WTC11 (cell line): ENCODE measurements at regions not wholly inside any gene's neighbourhood (a gene's known extent, or its start where the extent isn't known, plus 50 kb on each side); places are given as distances from the start of the nearest gene placed in this dataset.

Experiments used
- ATAC-seq: fragments of 200-7000 bp; cut with Tn5 transposase; 2 replicates; pipeline ENCODE4 v1.10.0; 2021; ENCODE audit warnings: mild to moderate bottlenecking, moderate library complexity
- CTCF ChIA-PET: fragments of 300-600 bp; sonication (Branson Sonifier 250); formaldehyde crosslinking; loops from one replicate; lab custom pipeline; 2021; ENCODE audit warnings: antibody characterized with exemption; lab: Charles Lee
- POLR2A ChIA-PET: fragments of 350-600 bp; sonication (Branson Sonifier 250); formaldehyde crosslinking; loops from one replicate; lab custom pipeline; 2021; ENCODE audit warnings: antibody characterized with exemption; lab: Charles Lee
- DNase-seq: peaks from one replicate; pipeline ENCODE4 v3.0.0; 2021; ENCODE audit warnings: low spot score
- H3K27ac Mint-ChIP-seq: 2 replicates; pipeline ENCODE4 v1.8.0; 2021; ENCODE audit warnings: mixed read lengths
- H3K27me3 Mint-ChIP-seq: 2 replicates; pipeline ENCODE4 v1.8.0; 2021; ENCODE audit warnings: low read depth, mild to moderate bottlenecking, moderate library complexity, mixed read lengths
- H3K36me3 Mint-ChIP-seq: 2 replicates; pipeline ENCODE4 v1.8.0; 2021; ENCODE audit warnings: mixed read lengths
- H3K4me1 Mint-ChIP-seq: 2 replicates; pipeline ENCODE4 v1.8.0; 2022; ENCODE audit warnings: mixed read lengths
- H3K4me3 Mint-ChIP-seq: 2 replicates; pipeline ENCODE4 v1.8.0; 2021; ENCODE audit warnings: mild to moderate bottlenecking, moderate library complexity, mixed read lengths
- H3K9me3 Mint-ChIP-seq: 2 replicates; pipeline ENCODE4 v1.8.0; 2021; ENCODE audit warnings: mixed read lengths
- ATF2 ChIP-seq: sonication (generic); formaldehyde crosslinking; IDR thresholded peaks from 2 replicates; pipeline ENCODE4 v1.8.1; 2022; ENCODE audit warnings: low read depth, missing genetic modification reagents, borderline replicate concordance
- CBFB ChIP-seq: sonication (generic); formaldehyde crosslinking; IDR thresholded peaks from 2 replicates; pipeline ENCODE4 v1.8.1; 2022; ENCODE audit warnings: mild to moderate bottlenecking, low read depth, missing genetic modification reagents
- CDX4 ChIP-seq: fragments of 250-450 bp; sonication (Bioruptor Pico); IDR thresholded peaks from 2 replicates; pipeline ENCODE4 v1.9.0; 2021; ENCODE audit warnings: moderate library complexity, mild to moderate bottlenecking, inconsistent platforms, borderline replicate concordance
- CREB1 ChIP-seq: sonication (generic); formaldehyde crosslinking; IDR thresholded peaks from 2 replicates; pipeline ENCODE4 v1.8.0; 2023; ENCODE audit warnings: mild to moderate bottlenecking, missing genetic modification reagents
- CREM ChIP-seq: sonication (generic); formaldehyde crosslinking; IDR thresholded peaks from 2 replicates; pipeline ENCODE4 v1.8.1; 2022; ENCODE audit warnings: mild to moderate bottlenecking, missing genetic modification reagents, moderate library complexity
- E2F1 ChIP-seq: sonication (generic); formaldehyde crosslinking; IDR thresholded peaks from 2 replicates; pipeline ENCODE4 v1.8.0; 2022; ENCODE audit warnings: mild to moderate bottlenecking, missing genetic modification reagents
- GRHL2 ChIP-seq: fragments of 250-450 bp; sonication (Bioruptor Pico); IDR thresholded peaks from 2 replicates; pipeline ENCODE4 v1.8.0; 2022; ENCODE audit warnings: mild to moderate bottlenecking, moderate library complexity; ENCODE audit not compliant: insufficient replicate concordance, severe bottlenecking
- PRDM15 ChIP-seq: sonication (generic); formaldehyde crosslinking; IDR thresholded peaks from 2 replicates; pipeline ENCODE4 v1.8.0; 2022; ENCODE audit warnings: missing genetic modification reagents
- RELA ChIP-seq: sonication (generic); formaldehyde crosslinking; IDR thresholded peaks from 2 replicates; pipeline ENCODE4 v1.8.1; 2022; ENCODE audit warnings: missing genetic modification reagents, mild to moderate bottlenecking, borderline replicate concordance
- TEAD1 ChIP-seq: sonication (generic); formaldehyde crosslinking; IDR thresholded peaks from 2 replicates; pipeline ENCODE4 v1.8.0; 2022; ENCODE audit warnings: mild to moderate bottlenecking, missing genetic modification reagents
- TP53 ChIP-seq: sonication (generic); formaldehyde crosslinking; IDR thresholded peaks from 2 replicates; pipeline ENCODE4 v1.8.1; 2023; ENCODE audit warnings: mild to moderate bottlenecking, missing genetic modification reagents
- ZBTB21 ChIP-seq: sonication (generic); formaldehyde crosslinking; IDR thresholded peaks from 2 replicates; pipeline ENCODE4 v1.8.1; 2023; ENCODE audit warnings: mild to moderate bottlenecking, missing genetic modification reagents, borderline replicate concordance
- ZNF121 ChIP-seq: sonication (generic); formaldehyde crosslinking; IDR thresholded peaks from 2 replicates; pipeline ENCODE4 v1.8.0; 2023; ENCODE audit warnings: missing genetic modification reagents
- ZNF219 ChIP-seq: sonication (generic); formaldehyde crosslinking; IDR thresholded peaks from 2 replicates; pipeline ENCODE4 v1.8.0; 2023; ENCODE audit warnings: missing genetic modification reagents, mild to moderate bottlenecking, borderline replicate concordance
- ZNF425 ChIP-seq: fragments of 250-450 bp; sonication (Bioruptor Pico); conservative IDR thresholded peaks from 2 replicates; pipeline ENCODE4 v1.9.0; 2021; ENCODE audit warnings: mild to moderate bottlenecking
- TF ChIP-seq, protein P1 (sequence below): sonication (generic); formaldehyde crosslinking; IDR thresholded peaks from 2 replicates; pipeline ENCODE4 v1.8.0; 2023; ENCODE audit warnings: mild to moderate bottlenecking, missing genetic modification reagents
- TF ChIP-seq, protein P2 (sequence below): sonication (generic); formaldehyde crosslinking; IDR thresholded peaks from 2 replicates; pipeline ENCODE4 v1.8.1; 2023; ENCODE audit warnings: mild to moderate bottlenecking, missing genetic modification reagents, moderate library complexity

GRCh38 chr7:57207836-57208235, 75.6 kb upstream of the ZNF479 start:
- TF ChIP-seq PRDM15 (no peak), CREM (no peak)
- H3K27ac Mint-ChIP-seq = no peak overlapping the region
- no peaks in the 10 kb centered on the region for H3K4me1 Mint-ChIP-seq
- CTCF ChIA-PET = no interaction called here
- DNase-seq (no peak), ATAC-seq (no peak)
- POLR2A ChIA-PET = no interaction called here
- peaks cover 52% of the 10 kb centered on the region for H3K9me3 Mint-ChIP-seq
- peaks cover 68% of the 10 kb centered on the region for H3K36me3 Mint-ChIP-seq
- H3K4me3 Mint-ChIP-seq = no peak overlapping the region
- H3K27me3 Mint-ChIP-seq = peaks cover 16% of the 10 kb centered on the region

DNA sequence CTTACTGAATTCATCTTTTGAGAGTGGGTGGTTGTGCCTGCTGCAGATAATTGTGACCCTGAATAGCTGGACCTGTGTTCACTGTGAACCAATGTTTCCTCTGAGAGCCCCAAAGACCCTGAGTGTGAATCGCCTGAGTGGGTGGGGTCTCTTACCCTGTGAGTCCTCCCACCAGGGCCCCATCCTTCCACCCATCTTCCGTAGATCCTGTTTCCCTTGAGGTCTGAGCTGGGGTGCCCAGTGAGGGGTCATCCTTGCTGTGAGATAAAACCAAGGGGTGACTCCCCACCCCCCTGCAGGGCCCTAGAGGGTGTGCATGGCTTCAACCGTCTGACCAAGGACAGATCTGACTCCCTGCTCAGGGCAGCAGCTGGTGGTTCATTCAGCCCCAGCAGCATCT, 78.0 kb upstream of the ZNF479 start:
- Mint-ChIP-seq H3K27me3 (peaks cover 11% of the 10 kb centered on the region), H3K36me3 (peaks cover 74% of the 10 kb centered on the region), H3K4me3 (no peak overlapping the region), H3K27ac (no peak overlapping the region), H3K9me3 (peaks cover 56% of the 10 kb centered on the region), H3K4me1 (no peaks in the 10 kb centered on the region)
- TF ChIP-seq, protein P1, sequence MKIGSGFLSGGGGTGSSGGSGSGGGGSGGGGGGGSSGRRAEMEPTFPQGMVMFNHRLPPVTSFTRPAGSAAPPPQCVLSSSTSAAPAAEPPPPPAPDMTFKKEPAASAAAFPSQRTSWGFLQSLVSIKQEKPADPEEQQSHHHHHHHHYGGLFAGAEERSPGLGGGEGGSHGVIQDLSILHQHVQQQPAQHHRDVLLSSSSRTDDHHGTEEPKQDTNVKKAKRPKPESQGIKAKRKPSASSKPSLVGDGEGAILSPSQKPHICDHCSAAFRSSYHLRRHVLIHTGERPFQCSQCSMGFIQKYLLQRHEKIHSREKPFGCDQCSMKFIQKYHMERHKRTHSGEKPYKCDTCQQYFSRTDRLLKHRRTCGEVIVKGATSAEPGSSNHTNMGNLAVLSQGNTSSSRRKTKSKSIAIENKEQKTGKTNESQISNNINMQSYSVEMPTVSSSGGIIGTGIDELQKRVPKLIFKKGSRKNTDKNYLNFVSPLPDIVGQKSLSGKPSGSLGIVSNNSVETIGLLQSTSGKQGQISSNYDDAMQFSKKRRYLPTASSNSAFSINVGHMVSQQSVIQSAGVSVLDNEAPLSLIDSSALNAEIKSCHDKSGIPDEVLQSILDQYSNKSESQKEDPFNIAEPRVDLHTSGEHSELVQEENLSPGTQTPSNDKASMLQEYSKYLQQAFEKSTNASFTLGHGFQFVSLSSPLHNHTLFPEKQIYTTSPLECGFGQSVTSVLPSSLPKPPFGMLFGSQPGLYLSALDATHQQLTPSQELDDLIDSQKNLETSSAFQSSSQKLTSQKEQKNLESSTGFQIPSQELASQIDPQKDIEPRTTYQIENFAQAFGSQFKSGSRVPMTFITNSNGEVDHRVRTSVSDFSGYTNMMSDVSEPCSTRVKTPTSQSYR (CRISPR knock-in tag) = no peak
- TF ChIP-seq CDX4 (CRISPR knock-in tag) = no peak
- TF ChIP-seq E2F1 (CRISPR knock-in tag) = no peak
- no peak for TF ChIP-seq GRHL2
- TF ChIP-seq ATF2 = no peak
- no peak for TF ChIP-seq CBFB (CRISPR knock-in tag)
- no peak for TF ChIP-seq CREB1 (CRISPR knock-in tag)
- TF ChIP-seq TP53 = no peak
- ATAC-seq (no peak), DNase-seq (no peak)
- ChIA-PET CTCF (no interaction called here), POLR2A (no interaction called here)

- no peak for ATAC-seq
- no peak overlapping the region for H3K4me3 Mint-ChIP-seq
- H3K9me3 Mint-ChIP-seq = peaks cover 58% of the 10 kb centered on the region
- no peak for DNase-seq
- ChIA-PET CTCF (no interaction called here), POLR2A (no interaction called here)
- H3K4me1 Mint-ChIP-seq = no peaks in the 10 kb centered on the region
- no peak overlapping the region for H3K27ac Mint-ChIP-seq
- H3K36me3 Mint-ChIP-seq = peaks cover 78% of the 10 kb centered on the region
- H3K27me3 Mint-ChIP-seq = peaks cover 11% of the 10 kb centered on the region
- TF ChIP-seq ZNF219 (CRISPR knock-in tag) (no peak), TP53 (no peak), ZNF425 (CRISPR knock-in tag) (no peak), ZNF121 (CRISPR knock-in tag) (no peak), RELA (CRISPR knock-in tag) (no peak), CBFB (CRISPR knock-in tag) (no peak), ATF2 (no peak), ZBTB21 (no peak), TEAD1 (CRISPR knock-in tag) (no peak)
- TF ChIP-seq, protein P2, sequence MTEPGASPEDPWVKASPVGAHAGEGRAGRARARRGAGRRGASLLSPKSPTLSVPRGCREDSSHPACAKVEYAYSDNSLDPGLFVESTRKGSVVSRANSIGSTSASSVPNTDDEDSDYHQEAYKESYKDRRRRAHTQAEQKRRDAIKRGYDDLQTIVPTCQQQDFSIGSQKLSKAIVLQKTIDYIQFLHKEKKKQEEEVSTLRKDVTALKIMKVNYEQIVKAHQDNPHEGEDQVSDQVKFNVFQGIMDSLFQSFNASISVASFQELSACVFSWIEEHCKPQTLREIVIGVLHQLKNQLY = no peak
These were observed 78.6 kb upstream of the ZNF479 start for GRCh38 chr7:57210871-57211270.
